ENCODE measurements at regions not wholly inside any gene's neighbourhood (a gene's known extent, or its start where the extent isn't known, plus 50 kb on each side); places are given as distances from the start of the nearest gene placed in this dataset.
"Not testable (repeated sequence)": the region's sequence is repeated elsewhere in the genome, so short reads cannot be mapped to it uniquely, and the experiment has no call there.

- 40% methylated on average over 6 of the region's 6 CpGs for WGBS (ENCODE audit: missing lambda C conversion rate)
- ChIA-PET CTCF (no interaction called here), POLR2A (no interaction called here)
- FAIRE-seq (no peak), DNase-seq (ENCODE audit: low read depth in 1 of 2, low spot score in 1 of 2) (no peak), ATAC-seq (no peak)
- Histone ChIP-seq H3K4me2 (no peak overlapping the region), H3K9me3 (peaks cover 2% of the 10 kb centered on the region; the same call in 1 of the 3 replicates), H3K27ac (no peak overlapping the region), H3K4me1 (no peaks in the 10 kb centered on the region), H3K4me3 (no peak overlapping the region)
- no peak for TF ChIP-seq RAD21 (conservative IDR thresholded peaks at IDR 0.05 in 1 of 2, IDR thresholded peaks at IDR 0.05 in 1 of 2)
- TF ChIP-seq POLR2AphosphoS2 (conservative IDR thresholded peaks at IDR 0.05; ENCODE audit: low read length), result no peak
- no peak for TF ChIP-seq REST (IDR thresholded peaks at IDR 0.05)
- no peak for TF ChIP-seq ELK1 (IDR thresholded peaks at IDR 0.05; ENCODE audit: low read depth, low read length)
Measured at GRCh38 chr12:59317598-59317997, 278.2 kb upstream of the SLC16A7 start.

GRCh38 chr12:59316938-59317337 lies 278.9 kb upstream of the SLC16A7 start:
- DNase-seq (ENCODE audit: low read depth in 1 of 2, low spot score in 1 of 2), result no peak
- no peak overlapping the region for H3K27ac ChIP-seq
- 30% methylated on average over 3 of the region's 3 CpGs for WGBS (ENCODE audit: missing lambda C conversion rate)
- H3K4me3 ChIP-seq, result no peak overlapping the region
- ATAC-seq, result no peak
- H3K4me2 ChIP-seq, result no peak overlapping the region
- TF ChIP-seq PHF8 (IDR thresholded peaks at IDR 0.05; ENCODE audit: borderline replicate concordance, low read depth), result no peak
- TF ChIP-seq GATA3 (IDR thresholded peaks at IDR 0.05; ENCODE audit: borderline replicate concordance), result no peak
- TF ChIP-seq POLR2A (IDR thresholded peaks at IDR 0.05; ENCODE audit: low read length), result no peak
- TF ChIP-seq HOXB13 (CRISPR knock-in tag; IDR thresholded peaks at IDR 0.05; ENCODE audit: low read depth), result no peak
- TF ChIP-seq BHLHE40 (IDR thresholded peaks at IDR 0.05; ENCODE audit: low read depth, low read length), result no peak
- TF ChIP-seq CBX8 (IDR thresholded peaks at IDR 0.05), result no peak
- TF ChIP-seq EHMT2 (IDR thresholded peaks at IDR 0.05; ENCODE audit: low read depth), result no peak
- ChIA-PET POLR2A (no interaction called here), CTCF (no interaction called here)
- H3K4me1 ChIP-seq, result no peaks in the 10 kb centered on the region
- 0 out of 3 replicates have a peak, but pooled peaks cover 2% of the 10 kb centered on the region for H3K9me3 ChIP-seq
- FAIRE-seq, result no peak

- H3K27ac ChIP-seq; H3K4me3 ChIP-seq; H3K9me3 ChIP-seq; ATAC-seq; H3K4me2 ChIP-seq; POLR2A ChIA-PET; H3K4me1 ChIP-seq; CTCF ChIA-PET; FAIRE-seq; DNase-seq (ENCODE audit: low read depth in 1 of 2, low spot score in 1 of 2): not testable (repeated sequence)
- WGBS (ENCODE audit: missing lambda C conversion rate), result 59% methylated on average over 13 of the region's 13 CpGs
Measured at GRCh38 chr12:59316354-59316753, 279.5 kb upstream of the SLC16A7 start.

GRCh38 chr12:59314209-59314608 lies 281.6 kb upstream of the SLC16A7 start:
- WGBS (ENCODE audit: missing lambda C conversion rate), result 9% methylated on average over 1 of the region's 1 CpG
- ChIA-PET POLR2A (no interaction called here), CTCF (interaction anchor here (0.8 kb wide), 1 partner anchor 164 kb away, joined by 3 read pairs; no protein-coding TSS in a partner anchor)
- ATAC-seq (no peak), FAIRE-seq (no peak), DNase-seq (ENCODE audit: low read depth in 1 of 2, low spot score in 1 of 2) (no peak)
- Histone ChIP-seq H3K27ac (no peak overlapping the region), H3K4me2 (no peak overlapping the region), H3K4me1 (no peaks in the 10 kb centered on the region), H3K9me3 (0 out of 3 replicates have a peak, but pooled peaks cover 6% of the 10 kb centered on the region), H3K4me3 (no peak overlapping the region)
- TF ChIP-seq HES2 (IDR thresholded peaks at IDR 0.05) (no peak), ESRRA (IDR thresholded peaks at IDR 0.05; ENCODE audit: borderline replicate concordance, low read length) (no peak), PBX3 (IDR thresholded peaks at IDR 0.05) (no peak), SMC3 (IDR thresholded peaks at IDR 0.05) (no peak), MYC (IDR thresholded peaks at IDR 0.05; ENCODE audit: borderline replicate concordance, low read length) (no peak), RAD21 (conservative IDR thresholded peaks at IDR 0.05 in 1 of 2, IDR thresholded peaks at IDR 0.05 in 1 of 2) (no peak), HOXA7 (CRISPR knock-in tag; IDR thresholded peaks at IDR 0.05) (no peak), ZSCAN20 (CRISPR knock-in tag; IDR thresholded peaks at IDR 0.05) (no peak)

All from A549 (cell line).